Retinal pigment epithelial cell (primary cell): ENCODE measurements at regions not wholly inside any gene's neighbourhood (a gene's known extent, or its start where the extent isn't known, plus 50 kb on each side); places are given as distances from the start of the nearest gene placed in this dataset.

Experiments used
- DNase-seq: peaks from one replicate; pipeline ENCODE4 v3.0.0-alpha.2; 2010; ENCODE audit warnings: low read depth
- H3K4me3 ChIP-seq: 2 replicates; pipeline ENCODE4 v1.5.1; 2011; ENCODE audit warnings: mild to moderate bottlenecking, low read length, control low read depth, moderate library complexity
- TF ChIP-seq, protein P1 (sequence below): conservative IDR thresholded peaks from 2 replicates; pipeline ENCODE4 v1.5.1; 2011; ENCODE audit warnings: low read depth, low read length, control low read depth, inconsistent platforms

DNA sequence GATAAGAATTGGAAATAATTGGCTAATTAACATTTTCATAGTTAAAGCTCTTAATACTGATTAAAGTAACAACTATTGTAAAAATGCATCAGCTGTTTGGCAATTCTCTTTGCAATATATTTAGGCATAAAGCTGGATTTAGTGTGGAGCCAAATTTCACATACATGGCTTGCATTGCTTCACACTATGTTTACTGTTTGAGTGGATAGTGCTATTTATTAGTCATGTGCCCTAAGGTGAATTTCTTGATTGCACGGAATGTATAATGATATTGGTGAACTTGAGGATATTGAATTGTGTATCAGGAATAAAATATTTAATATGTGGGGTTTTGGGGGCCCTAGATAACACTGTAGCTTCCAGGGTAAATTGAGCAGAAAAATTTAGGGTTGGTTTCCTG lies 100.9 kb downstream of the AASDHPPT start:
- no peak for DNase-seq
- TF ChIP-seq, protein P1, sequence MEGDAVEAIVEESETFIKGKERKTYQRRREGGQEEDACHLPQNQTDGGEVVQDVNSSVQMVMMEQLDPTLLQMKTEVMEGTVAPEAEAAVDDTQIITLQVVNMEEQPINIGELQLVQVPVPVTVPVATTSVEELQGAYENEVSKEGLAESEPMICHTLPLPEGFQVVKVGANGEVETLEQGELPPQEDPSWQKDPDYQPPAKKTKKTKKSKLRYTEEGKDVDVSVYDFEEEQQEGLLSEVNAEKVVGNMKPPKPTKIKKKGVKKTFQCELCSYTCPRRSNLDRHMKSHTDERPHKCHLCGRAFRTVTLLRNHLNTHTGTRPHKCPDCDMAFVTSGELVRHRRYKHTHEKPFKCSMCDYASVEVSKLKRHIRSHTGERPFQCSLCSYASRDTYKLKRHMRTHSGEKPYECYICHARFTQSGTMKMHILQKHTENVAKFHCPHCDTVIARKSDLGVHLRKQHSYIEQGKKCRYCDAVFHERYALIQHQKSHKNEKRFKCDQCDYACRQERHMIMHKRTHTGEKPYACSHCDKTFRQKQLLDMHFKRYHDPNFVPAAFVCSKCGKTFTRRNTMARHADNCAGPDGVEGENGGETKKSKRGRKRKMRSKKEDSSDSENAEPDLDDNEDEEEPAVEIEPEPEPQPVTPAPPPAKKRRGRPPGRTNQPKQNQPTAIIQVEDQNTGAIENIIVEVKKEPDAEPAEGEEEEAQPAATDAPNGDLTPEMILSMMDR: no peak
- no peak overlapping the region for H3K4me3 ChIP-seq

DNA sequence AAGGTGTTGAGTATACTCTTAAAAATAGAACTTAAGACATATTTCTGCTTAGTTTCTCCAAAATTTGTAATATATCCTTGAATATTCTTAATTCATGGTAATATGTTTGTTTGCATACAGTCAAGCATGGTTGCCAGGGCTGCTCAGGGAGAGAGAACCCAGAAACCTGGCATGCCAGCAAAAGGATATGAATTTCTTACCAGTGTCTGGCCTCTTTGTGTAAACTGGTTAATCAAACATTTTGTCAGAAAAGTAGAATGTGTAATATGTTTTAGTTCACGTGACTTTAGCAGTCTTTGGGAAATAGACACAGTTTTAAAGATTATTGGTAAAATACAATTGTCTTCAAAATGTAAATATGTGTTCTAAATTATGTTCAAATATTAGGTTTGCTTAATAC lies 101.6 kb downstream of the AASDHPPT start:
- TF ChIP-seq, protein P1: no peak
- H3K4me3 ChIP-seq: no peak overlapping the region
- DNase-seq: no peak

DNA sequence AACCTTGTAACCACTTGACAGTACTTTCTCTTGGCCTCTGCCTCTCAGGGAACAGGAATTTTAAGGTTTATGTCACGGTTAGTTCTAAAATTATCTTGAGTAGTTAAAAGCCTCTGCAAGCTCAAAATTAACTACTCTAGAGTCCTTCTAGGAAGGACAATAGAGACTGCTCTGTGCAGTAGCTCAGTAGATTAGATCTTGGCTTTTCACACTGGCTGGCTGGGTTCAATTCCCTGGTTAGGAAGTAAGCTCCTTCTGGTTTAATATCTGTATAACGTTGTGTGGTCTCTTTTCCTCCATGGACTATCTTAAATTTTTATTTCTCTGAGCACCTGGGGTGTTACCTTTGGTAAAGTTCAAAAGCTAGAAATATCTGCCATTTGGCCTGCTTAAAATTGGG lies 109.2 kb downstream of the AASDHPPT start:
- TF ChIP-seq, protein P1: no peak
- H3K4me3 ChIP-seq: no peak overlapping the region
- no peak for DNase-seq

DNA sequence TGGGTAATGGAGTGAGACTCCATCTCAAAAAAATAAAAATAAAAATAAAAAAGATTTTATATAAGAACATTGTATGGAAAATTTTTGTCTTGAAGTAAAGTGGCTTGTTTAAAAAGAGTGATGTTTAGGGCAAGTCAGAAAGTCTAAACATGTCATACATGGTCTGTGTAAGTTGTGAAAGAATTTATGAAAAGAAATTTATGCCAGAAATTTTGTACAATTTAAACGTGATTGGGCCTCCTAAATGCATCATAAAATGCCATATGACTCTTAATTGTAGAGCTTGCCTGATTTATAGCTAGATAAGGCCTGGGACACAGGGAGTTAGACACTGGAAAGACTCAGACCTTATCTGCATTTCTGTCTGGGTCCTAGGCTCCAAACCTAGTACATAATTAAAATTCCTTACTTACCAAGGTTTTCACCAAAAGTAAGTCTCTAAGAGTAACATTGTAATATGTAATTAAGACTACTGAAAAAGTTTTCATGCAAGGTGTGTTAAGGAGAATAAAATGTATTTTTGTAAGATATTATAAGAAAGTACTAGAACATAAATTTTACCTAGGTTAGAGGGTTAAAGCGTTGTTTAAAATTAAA lies 110.5 kb downstream of the AASDHPPT start:
- H3K4me3 ChIP-seq: no peak overlapping the region
- TF ChIP-seq, protein P1: no peak

DNA sequence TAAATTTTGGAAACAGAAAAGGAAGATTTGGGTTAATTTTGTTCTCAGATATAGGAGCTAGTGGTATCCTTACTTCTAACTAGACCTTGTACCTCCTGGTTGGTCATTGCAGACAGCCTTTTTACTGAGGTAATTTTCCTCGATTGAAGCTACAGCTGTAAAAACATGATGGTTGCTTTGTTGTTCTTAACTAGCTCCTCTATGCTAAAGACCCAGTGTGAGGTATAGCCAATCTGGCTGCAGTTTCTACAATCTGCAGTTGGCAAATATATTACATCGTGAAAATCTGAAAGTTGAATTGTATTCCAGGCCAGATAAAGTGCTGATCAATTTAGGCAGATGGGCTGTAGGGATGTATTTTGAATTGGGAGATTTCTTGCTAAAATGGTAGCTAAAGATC lies 116.5 kb downstream of the AASDHPPT start:
- no peak overlapping the region for H3K4me3 ChIP-seq
- no peak for DNase-seq
- TF ChIP-seq, protein P1: no peak

More for the DNA sequence above, 110.5 kb downstream of the AASDHPPT start:
- DNase-seq: no peak

DNA sequence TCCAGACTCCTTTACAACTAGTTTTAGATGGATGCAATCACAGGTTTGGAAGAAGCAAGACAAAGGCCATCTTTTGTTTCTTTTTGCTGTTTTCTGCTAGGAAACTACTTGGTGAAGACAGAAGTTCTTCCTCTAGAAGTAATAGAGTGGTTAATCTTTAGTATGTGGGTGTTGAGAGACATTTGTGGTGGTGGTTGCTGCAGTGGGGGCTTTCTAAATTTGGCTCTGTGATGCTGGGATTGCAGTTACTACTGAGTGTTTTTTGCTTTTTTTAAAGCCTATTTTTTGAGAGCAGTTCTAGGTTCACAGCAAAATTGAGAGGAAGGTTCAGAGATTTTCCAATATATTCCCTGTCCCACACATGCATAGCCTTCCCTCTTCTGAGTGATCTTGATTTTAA lies 120.0 kb downstream of the AASDHPPT start:
- TF ChIP-seq, protein P1: no peak
- no peak for DNase-seq
- H3K4me3 ChIP-seq: no peak overlapping the region

DNA sequence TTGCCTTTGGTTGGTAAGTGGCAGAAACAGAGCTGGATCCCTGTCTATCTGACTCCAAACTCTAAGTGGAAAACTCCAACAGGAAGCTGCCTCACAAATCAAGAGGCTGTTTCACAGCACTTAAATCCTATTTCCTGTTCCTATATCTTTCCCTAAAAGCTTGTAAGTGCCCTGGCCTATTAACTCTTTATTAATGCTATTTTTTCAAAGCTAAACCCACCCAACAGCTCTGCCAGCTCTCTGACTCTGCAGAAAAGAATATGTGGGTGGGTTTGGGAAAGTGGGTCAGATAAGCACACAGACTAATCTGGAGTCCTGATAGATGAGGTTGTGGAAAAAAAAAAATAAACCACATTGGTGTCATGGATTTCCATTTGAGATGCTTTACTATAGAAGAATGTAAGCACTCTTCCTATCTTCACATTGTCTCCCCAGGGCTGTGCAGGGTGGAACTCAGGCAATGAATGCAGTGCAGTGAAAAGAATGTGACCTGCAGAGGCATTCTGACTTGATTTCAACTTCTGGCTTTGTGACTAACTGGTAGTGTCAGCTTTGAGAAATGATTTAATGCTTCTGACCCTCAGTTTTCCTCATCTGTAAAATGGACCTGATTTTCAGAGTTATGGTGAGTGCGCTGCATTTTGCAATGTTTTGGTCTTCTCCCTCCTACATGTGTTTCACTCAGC lies 125.6 kb downstream of the AASDHPPT start:
- TF ChIP-seq, protein P1: no peak
- no peak overlapping the region for H3K4me3 ChIP-seq
- no peak for DNase-seq
